GM18498 (cell line): ENCODE measurements at regions not wholly inside any gene's neighbourhood (a gene's known extent, or its start where the extent isn't known, plus 50 kb on each side); places are given as distances from the start of the nearest gene placed in this dataset.
A peak's percentile ranks its signal among the peaks of the same experiment; 100 is the strongest.

Source experiments
- ATAC-seq: cut with Tn5 transposase; IDR thresholded peaks from one replicate; pipeline ENCODE4 v1.9.1; 2021; ENCODE audit warnings: mild to moderate bottlenecking, moderate library complexity; ENCODE audit not compliant: unreplicated experiment

DNA sequence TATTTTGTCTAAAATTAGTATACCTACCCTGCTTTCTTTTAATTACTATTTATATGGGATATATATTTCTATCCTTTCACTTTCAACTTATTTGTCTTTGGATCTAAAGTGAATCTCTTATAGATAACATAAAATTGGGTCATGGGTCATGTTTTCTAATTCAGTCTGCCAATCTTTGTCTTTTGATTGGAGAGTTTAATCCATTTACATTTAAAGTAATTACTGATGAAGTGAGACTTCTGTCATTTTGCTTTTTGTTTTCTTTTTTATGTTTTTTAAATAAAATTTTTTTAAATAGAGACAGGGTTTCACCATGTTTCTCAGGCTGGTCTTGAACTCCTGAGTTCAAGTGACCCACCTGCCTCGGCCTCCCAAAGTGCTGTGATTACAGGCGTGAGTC lies 50.5 kb upstream of the PRDM1 start:
- ATAC-seq = no peak

DNA sequence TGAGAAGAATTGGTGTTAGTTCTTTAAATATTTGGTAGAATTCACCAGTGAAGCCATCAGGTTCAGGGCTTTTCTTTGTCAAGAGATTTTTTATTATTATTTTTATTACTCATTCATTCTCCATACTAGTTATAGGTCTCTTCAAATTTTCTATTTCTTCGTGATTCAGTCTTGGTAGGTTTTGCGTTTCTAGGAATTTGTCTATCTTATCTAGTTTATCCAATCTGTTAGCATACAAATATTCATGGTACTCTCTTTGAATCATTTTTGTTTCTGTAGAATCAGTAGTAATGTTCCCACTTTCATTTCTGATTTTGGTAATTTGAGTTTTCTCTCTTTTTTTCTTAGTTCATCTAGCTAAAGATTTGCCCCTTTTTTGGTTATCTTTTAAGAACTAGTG lies 52.3 kb upstream of the PRDM1 start:
- ATAC-seq = no peak

DNA sequence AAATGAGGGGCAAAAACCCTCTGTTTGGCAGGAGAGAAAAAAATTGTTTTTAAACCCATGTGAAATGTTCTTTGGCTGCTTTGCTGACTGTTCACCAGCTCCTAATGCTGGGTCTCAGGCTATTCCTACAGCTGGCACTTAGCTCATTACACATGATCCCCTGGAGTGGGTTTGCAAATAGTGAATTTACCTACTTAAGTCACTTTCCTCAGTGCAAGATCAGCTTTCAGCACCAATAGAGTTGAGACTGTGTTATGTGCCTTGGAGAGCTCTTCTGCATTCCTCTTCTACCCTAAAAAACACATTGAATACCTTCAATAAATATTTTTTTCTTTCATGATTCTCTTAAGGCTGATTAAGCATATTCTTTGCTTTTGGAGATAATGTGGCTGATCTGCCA lies 58.4 kb upstream of the PRDM1 start:
- ATAC-seq = no peak

DNA sequence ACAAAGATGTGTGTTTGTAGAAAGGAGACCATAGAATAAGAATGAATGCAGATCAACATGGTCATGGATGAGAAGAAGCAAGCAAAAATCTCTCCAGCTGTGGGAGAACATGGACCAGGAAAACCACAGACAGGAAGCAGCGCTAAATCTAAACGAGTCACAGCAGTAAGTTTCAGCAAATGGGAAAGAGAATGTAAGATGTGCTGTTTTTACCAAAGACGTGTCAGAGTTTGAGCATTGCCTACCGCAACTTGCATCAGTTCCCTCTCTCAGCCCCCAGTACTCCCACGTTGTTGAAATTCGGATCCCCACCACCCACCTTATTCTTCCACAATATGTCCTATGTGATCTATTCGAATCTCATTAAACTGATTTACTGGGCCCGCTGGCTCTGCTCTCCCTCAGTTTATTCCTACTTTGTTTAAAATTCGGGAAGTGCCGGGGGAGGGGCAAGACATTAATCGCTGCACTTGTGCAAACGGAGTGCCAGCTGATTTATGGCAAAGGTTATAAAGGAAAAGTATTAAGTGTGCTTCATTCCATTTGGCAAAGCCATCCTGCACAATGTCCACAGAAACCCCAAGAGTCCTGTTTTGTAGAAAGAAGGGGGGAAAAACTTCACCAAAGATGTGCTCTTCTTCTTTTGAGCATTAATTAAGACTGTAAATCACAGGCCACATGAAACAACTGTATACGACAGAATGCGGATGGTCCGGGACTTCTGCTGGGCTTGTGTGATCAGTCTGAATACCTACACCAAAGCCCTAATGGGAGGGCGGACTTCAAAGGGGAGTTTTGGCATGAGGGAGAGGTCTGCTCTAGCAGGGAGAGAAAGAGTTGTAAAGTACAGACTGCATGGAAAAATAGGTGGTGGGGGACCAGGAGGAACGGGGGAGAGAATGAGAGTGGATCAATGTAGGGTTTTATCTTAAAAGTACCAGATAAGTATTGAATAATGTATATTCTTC lies 59.1 kb upstream of the PRDM1 start:
- ATAC-seq = no peak

DNA sequence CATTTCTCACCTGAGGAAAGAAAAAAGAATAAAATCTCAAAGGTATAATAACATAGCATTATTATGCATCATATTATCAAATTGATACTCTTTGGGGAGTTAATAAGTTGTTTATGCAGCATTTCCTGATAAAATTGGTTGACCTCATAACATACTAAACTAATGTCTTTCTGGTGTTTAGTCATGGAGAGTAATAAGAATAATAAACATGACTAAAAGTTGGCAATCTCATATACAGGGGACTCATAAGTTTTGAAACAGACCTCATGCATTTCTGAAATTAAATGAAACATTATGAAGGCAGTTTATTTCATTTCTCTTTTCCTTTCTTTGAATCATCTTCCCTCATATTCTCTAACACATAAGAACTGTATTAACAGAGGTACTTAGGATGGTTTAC lies 60.5 kb upstream of the PRDM1 start:
- ATAC-seq = no peak

DNA sequence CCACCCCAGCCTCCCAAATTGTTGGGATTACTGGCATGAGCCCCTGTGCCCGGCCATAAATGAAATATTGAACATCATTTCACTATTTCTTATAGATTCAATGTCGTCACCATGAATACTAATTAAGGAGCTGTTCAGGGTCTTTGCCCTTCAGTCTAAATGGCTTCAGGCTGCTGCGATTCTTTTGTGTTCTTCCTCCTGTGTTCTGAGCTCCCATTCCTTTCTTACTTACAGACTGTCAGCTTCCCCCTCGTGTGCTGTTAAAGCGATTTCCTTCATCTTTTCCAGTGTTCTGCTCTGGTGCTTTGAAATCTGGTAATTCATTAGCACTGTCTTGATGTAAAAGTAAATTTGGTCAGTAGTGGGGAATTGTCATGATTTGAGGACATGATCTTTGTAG lies 63.3 kb upstream of the PRDM1 start:
- no peak for ATAC-seq

DNA sequence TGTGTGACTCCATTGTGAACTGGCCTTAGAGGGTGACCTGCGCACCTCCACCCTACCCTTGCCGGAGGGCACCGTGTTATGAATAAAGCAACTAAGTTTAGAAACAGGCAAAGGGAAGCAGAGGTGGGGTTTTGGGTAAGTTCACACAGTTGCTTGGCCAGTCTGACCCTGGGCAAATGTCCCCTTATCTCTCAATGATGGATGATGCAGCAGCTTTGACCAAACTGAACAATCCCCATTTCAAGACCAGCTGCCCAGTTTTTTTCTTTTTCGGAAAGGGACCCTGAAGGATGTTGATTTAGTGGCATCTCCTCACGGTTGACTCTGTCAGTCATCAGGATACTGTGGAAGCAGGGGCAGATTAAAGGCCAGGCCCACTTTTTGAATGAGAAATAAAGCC lies 68.7 kb upstream of the PRDM1 start:
- no peak for ATAC-seq

DNA sequence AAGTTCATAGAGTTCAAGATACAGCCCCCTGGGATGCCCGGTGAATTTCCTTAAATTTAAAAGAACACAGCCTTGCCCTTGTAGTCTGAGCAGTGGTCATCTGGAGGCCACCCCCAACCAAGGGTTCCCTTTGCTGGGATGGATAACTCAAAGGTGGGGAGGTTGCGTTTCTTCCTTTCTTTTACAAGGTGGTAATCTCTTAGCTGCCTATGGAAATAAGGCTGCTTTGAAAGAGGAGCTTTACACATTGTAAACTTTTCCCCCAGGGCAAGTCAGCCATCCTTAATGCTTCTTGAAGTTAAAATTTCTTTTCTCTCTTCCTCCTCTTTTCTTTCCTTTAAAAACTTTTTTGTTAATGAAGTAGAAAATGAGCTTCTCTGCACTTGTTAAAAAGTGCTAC lies 71.2 kb upstream of the PRDM1 start:
- no peak for ATAC-seq

DNA sequence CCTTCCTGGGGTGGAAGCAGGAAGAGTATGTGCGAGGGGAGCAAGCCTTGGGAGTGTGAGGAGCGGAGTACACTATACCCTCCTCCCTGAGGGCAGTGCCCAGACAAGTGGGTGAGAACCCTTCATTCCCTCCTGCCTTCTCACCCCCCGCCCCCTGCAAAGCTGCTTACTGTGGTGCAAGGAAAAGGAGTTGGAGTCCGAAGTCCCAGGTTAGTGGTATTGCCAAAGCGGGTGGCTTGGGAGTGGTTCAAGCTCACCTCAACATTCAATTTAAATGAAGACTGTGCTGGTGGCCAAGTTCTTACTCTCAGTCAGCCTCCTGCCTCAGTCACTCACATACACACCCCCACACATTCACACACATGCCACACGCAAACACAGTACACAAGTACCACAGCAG lies 74.7 kb upstream of the PRDM1 start:
- ATAC-seq = no peak

DNA sequence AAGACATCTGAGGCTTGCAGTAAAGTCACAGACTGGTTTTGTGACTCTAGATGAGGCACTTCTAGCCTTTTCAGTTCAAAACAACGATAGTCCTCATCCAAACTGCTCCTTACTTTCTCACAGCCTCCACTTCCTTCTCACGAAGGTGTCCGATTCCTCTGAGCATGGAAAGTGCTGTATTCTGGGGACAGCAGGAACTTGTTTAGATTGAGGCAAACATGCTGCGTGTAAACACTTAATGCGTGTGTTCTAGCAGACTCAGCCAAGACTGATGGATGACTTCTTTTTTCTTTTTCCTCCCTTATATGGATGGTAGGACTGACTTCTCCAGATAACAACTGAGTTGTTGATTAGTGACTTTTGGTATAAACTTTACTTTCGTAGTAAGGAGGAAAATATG lies 80.2 kb upstream of the PRDM1 start:
- ATAC-seq = no peak

DNA sequence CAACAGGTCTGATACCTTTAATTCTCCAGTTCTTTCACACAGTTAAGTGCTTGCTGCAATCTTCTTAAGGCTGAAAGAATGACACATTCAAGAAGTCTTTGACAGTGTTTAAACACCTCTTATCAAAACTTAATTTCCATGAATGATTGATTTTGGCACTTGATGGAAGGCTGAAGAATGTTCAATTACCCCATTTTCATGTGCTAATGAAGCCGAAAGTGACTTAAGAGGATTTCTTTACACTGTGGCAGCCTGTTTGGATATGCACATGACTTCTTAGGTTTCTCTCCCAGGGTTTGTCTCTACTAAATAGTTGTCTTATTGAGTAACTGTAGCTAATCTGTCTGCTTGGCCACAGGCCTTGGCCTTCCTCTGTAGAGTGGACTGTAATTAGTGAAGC lies 81.1 kb upstream of the PRDM1 start:
- no peak for ATAC-seq

DNA sequence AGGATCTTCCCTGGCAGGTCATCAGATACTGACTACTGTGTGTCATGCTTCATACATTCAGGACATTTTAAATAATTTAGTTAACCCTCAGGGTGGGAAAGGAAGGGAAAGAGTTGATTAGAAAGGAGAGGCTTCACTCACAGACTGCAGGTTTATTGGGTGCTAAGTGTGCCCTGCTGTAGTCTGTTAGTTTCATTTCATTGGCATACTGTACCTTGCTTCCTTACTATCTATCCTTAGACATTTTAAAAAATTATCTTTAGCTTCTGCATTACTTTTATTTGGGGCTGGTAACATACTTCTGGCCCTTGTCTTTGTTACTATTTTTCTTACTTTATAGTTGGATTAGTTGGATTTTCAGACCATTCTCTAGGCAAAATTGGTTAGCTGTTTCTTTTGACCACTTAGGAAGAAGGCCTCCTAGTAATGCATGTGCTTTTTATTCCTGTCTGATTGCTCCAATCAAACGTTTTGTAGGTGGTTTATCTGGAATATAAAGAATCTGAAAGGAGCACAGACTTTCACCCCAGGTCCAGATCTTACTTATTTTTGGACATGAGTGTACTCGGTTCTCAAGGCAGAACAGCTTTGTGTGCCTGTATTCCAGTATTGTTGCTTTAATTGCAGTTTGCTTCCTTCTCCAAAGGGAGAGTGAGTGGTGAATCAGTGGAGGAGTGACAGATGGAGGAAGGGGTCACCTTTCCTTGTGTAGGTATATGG lies 82.7 kb upstream of the PRDM1 start:
- ATAC-seq = no peak

DNA sequence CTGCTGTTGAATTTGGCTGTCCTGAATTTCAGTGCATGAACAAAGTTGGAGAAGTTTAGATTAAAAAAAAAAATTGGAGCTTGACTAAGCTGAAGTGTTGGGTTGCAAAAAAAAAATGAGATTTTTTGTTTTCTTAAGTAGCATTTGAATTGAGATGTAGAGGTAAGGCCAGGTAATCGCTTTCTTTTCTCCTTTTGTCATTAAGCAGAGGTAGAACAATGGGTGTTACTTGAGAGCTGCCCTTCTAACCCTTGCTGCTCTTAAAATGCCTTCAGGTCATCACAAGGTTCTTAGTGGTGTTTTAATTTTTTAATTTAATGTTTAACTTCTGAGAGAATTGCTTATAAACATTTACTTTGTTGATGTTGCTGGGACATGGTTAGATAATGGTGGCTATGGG lies 84.1 kb upstream of the PRDM1 start:
- no peak for ATAC-seq

DNA sequence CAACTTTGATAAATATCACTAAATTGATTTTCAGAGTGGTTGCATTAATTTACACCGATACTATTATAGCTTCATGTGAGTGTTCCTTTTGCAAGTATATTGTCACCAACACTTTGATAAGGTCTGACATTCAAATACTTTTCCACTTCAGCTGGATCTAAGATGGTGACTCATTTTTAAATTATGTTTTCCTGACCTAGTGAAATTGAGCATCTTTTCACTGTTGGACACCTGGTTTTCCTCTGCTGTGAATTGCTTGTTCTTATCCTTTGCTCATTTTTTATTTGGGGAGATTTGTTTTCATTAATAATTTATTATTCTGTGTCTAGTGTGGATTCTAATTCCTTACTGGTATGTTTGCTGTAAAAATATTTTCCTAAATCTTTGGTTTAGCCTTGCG lies 85.2 kb upstream of the PRDM1 start:
- no peak for ATAC-seq

DNA sequence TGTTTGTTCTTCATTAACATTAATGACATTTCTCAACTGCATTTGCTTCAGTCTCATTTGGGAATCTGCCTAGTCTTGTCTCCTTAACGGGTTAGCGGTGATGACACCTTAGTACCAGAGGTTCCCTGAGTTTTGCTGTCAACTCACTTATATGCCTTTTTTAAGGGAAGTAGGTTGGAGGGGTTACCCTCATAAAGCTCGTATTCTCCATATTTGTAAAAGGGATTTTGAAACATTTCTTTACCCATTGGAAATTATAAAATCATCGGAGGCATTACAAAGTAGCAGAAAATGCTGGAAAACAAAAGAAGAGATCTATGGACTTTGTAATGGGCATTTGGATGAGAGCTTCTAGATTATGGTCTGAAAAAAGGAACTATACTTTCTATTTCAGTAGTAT lies 88.7 kb upstream of the PRDM1 start:
- no peak for ATAC-seq

DNA sequence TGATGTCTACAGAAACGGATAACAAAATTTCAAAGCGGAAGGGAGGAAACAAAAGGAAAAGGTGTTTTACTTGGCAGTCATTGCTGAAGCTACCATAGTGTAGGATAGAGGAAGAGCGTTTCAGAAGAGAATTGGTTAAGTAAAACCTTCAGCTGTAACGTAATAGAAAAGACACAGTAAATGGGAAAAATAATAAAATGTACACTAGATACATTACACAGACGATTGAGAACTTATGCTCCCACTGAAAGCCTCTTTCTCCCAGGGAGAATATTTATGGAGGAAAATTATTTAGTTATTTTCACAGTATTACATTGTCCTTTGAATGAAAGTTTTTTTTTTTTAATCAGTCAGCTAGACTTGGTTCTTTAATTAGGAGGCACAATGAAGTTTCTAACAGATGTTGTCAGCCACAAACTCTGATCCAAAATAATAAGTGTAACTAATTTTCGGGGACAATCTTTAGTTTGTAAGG lies 90.7 kb upstream of the PRDM1 start:
- ATAC-seq = no peak

DNA sequence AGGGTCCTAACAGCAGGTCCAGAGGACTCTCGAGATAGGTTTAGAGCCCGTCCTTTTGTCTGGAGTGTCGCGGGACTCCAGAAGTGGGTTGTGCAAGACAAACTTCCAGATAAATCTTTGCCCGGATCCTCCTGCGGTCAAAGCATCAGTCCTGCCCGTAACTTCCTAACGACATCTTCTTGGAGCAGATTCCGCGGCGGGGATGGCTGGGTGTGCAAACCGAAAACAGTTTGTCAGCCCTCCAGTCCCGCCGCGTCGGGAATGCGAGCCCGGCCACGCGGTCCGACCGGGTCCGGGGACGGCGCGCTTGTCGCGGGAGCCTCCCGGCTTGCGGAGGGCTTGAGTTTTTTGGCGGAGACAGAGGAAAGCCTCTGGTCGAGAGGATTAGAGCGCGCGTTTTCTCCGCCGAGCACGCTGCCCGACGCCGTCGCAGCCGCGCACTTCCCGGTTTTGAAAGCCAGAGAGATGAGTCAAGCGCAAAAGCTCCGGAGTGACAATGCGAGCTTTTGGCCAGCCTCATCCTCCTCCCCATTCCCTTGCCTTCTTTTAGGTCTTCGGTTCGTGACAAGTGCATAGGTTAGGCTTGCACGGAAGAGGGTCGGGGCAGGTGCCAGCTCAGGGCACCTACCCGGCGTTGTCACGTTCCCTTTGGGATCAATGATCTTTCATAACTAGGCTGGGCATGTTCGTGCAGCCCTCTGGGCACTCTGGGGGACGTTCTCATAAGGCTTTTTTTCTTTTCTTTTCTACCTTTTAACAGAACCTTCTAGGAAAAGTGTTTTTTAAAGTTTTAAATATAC lies 91.3 kb upstream of the PRDM1 start:
- peak; percentile 31 for ATAC-seq

DNA sequence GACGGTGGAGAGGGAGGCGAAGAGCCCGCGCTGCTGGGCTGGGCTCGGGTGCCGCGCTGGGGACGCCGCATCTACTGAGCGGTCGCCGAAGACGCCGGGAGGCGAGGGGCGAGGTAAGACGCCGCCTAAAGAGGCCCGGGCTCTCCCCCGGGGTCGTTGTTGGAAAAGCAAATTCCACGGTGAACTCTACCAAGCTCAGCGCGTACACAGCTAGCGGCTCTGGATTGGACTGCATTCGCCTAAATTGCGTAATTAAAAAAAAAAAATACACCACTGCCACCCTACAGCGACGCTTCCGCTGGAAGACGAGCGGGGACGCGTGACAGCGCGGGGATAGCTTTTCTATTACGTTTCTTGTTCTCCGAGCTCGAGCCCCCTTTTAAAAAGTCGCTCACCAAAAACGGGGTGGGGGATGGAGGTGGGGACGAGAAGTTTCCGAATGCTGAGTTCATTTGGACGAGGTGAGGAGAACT lies 92.0 kb upstream of the PRDM1 start:
- peak; percentile 20 for ATAC-seq

DNA sequence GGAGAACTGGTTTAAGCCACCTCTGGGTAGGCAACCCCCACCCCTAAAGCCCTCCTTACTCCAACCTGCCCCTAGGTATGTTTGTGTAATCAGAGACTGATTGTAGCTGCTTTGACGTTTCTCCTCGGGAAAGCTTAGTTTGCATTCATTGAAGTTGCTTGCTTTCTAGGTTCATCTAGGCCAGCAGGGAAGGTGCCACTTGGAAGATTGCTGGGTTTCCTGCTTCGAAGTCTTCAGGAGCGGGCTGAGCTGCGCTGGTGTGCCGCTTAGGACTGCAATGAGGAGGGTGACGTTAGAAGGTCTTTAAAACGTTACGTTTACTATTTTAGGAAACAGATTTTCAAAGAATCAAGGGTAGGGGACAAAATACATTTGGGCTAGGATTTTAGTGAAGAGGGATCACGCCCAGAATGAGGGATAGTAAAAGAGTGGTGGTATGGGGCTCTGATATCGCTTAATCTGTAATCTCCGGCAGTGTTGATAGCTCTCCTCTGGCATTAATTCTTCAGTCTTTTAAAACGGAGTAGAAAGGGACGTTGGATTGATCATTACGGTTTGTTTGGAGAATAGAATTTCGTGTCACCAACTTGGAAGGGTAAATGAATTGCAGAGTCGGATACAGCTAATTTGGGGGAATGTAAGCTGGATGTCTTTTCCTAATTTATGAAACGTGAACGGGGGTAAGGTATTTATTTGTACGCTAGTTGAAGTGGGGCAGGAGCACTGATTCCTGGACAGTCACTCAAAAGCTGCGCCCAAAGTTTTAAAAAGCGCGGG lies 92.6 kb upstream of the PRDM1 start:
- no peak for ATAC-seq

DNA sequence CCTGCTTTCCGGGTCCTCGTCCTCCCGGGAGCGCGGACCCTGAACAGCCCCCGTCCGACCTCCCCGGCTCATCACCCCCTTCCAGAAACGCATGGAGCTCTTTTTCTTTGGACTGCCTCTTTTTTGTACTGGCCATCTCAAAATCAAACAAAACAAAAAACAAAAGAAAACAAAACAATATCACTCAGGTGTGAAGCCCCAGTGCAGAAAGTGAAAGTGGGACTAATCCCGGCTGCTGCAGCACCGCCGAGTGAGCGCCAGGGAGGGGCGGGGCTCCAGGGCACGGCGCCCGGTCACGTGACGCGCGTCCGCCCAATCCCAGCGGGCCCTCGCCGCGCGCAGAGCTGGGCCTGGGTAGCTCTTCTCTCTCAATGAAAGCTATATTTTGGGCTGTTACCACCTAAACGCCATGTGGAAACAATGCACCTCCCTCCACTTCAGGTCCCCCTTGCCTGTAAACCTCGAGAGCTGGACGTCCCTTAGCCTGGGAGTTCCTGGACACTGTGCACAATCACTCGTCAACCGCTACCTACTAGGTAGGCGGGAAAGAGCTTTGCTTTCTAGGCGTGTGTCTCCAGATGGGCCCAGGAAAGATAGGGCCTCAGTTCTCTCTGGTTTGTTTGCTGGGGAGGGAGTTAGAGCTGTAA lies 93.7 kb upstream of the PRDM1 start:
- peak; percentile 85 for ATAC-seq
